Uterus (tissue), 2 donors: ENCODE measurements at regions not wholly inside any gene's neighbourhood (a gene's known extent, or its start where the extent isn't known, plus 50 kb on each side); places are given as distances from the start of the nearest gene placed in this dataset.

Experiments used
- CTCF ChIP-seq, 4 experiments: fragments of 200-600 bp in 2 of 4; fragments of 450-650 bp in 2 of 4; sonication (generic) in 2 of 4; IDR thresholded peaks; one replicate each; pipeline ENCODE4 v1.5.1; 2016 to 2019; ENCODE audit warnings: antibody characterized with exemption in 4 of 4, mild to moderate bottlenecking in 2 of 4, moderate library complexity in 1 of 4
- POLR2A ChIP-seq, 2 donors: fragments of 450-650 bp; IDR thresholded peaks; one replicate each; pipeline ENCODE4 v1.6.1; 2016; ENCODE audit warnings: antibody characterized with exemption in 2 of 2, mild to moderate bottlenecking in 1 of 2, moderate library complexity in 1 of 2

- TF ChIP-seq CTCF (IDR thresholded peaks at IDR 0.05) (no peak), POLR2A (IDR thresholded peaks at IDR 0.05) (no peak)
Observed at GRCh38 chr11:92826136-92826535, 143.3 kb upstream of the MTNR1B start.
